H9 (cell line): ENCODE measurements at regions not wholly inside any gene's neighbourhood (a gene's known extent, or its start where the extent isn't known, plus 50 kb on each side); places are given as distances from the start of the nearest gene placed in this dataset.

Source experiments
- DNase-seq: peaks from one replicate; pipeline ENCODE4 v3.0.0-alpha.2; 2017
- H2AFZ ChIP-seq: one replicate; pipeline ENCODE4 v1.6.1; 2013; ENCODE audit warnings: mild to moderate bottlenecking, low read length, control low read depth, moderate library complexity
- H2AK5ac ChIP-seq: 2 replicates; pipeline ENCODE4 v1.6.1; 2013; ENCODE audit warnings: low read length, control low read depth, mixed read lengths; ENCODE audit not compliant: insufficient read length
- H2BK120ac ChIP-seq: one replicate; pipeline ENCODE4 v1.6.1; 2013; ENCODE audit warnings: low read depth, mild to moderate bottlenecking, low read length, control low read depth, inconsistent platforms; ENCODE audit not compliant: poor library complexity, severe bottlenecking
- H2BK12ac ChIP-seq: 2 replicates; pipeline ENCODE4 v1.6.1; 2013; ENCODE audit warnings: low read length, control low read depth, mixed read lengths, low read depth; ENCODE audit not compliant: insufficient read length
- H2BK15ac ChIP-seq: 2 replicates; pipeline ENCODE4 v1.6.1; 2013; ENCODE audit warnings: low read depth, low read length, control low read depth
- H2BK20ac ChIP-seq: one replicate; pipeline ENCODE4 v1.6.1; 2013; ENCODE audit warnings: low read depth, mild to moderate bottlenecking, low read length, control low read depth, inconsistent platforms; ENCODE audit not compliant: poor library complexity, severe bottlenecking
- H2BK5ac ChIP-seq: 2 replicates; pipeline ENCODE4 v1.6.1; 2013; ENCODE audit warnings: low read length, control low read depth, mixed read lengths; ENCODE audit not compliant: insufficient read length
- H3K14ac ChIP-seq: 2 replicates; pipeline ENCODE4 v1.6.1; 2013; ENCODE audit warnings: low read length, control low read depth; ENCODE audit not compliant: insufficient read depth
- H3K18ac ChIP-seq: 2 replicates; pipeline ENCODE4 v1.6.1; 2013; ENCODE audit warnings: low read depth, mild to moderate bottlenecking, mixed read lengths, low read length, control low read depth; ENCODE audit not compliant: insufficient read length
- H3K23ac ChIP-seq: 2 replicates; pipeline ENCODE4 v1.6.1; 2013; ENCODE audit warnings: low read length, control low read depth, mixed read lengths, low read depth; ENCODE audit not compliant: insufficient read length
- H3K23me2 ChIP-seq: 2 replicates; pipeline ENCODE4 v1.6.1; 2013; ENCODE audit warnings: low read depth, mild to moderate bottlenecking, mixed read lengths, low read length, control low read depth; ENCODE audit not compliant: insufficient read length, poor library complexity, severe bottlenecking
- H3K27ac ChIP-seq: 2 replicates; pipeline ENCODE4 v1.5.1; 2013; ENCODE audit warnings: low read length, control low read depth, mixed read lengths, low read depth; ENCODE audit not compliant: insufficient read length
- H3K27me3 ChIP-seq: 2 replicates; pipeline ENCODE4 v1.6.1; 2013; ENCODE audit warnings: low read length, control low read depth, inconsistent platforms; ENCODE audit not compliant: insufficient read depth
- H3K4ac ChIP-seq: 2 replicates; pipeline ENCODE4 v1.6.1; 2013; ENCODE audit warnings: low read depth, mild to moderate bottlenecking, control low read depth, inconsistent platforms, low read length, moderate library complexity
- H3K4me1 ChIP-seq: 2 replicates; pipeline ENCODE4 v1.6.1; 2013; ENCODE audit warnings: low read length, control low read depth, inconsistent platforms; ENCODE audit not compliant: insufficient read depth
- H3K4me2 ChIP-seq: 2 replicates; pipeline ENCODE4 v1.6.1; 2013; ENCODE audit warnings: low read length, control low read depth, mixed read lengths; ENCODE audit not compliant: insufficient read length, insufficient read depth
- H3K56ac ChIP-seq: 2 replicates; pipeline ENCODE4 v1.6.1; 2013; ENCODE audit warnings: low read depth, mild to moderate bottlenecking, mixed read lengths, low read length, control low read depth; ENCODE audit not compliant: insufficient read length
- H3K79me1 ChIP-seq: 2 replicates; pipeline ENCODE4 v1.6.1; 2013; ENCODE audit warnings: low read depth, mild to moderate bottlenecking, moderate library complexity, low read length, control low read depth, inconsistent platforms; ENCODE audit not compliant: insufficient read depth, poor library complexity, severe bottlenecking
- H3K79me2 ChIP-seq: 2 replicates; pipeline ENCODE4 v1.6.1; 2013; ENCODE audit warnings: low read length, control low read depth, inconsistent platforms; ENCODE audit not compliant: insufficient read depth
- H3K9ac ChIP-seq: 2 replicates; pipeline ENCODE4 v1.6.1; 2013; ENCODE audit warnings: low read length, control low read depth, mixed read lengths; ENCODE audit not compliant: insufficient read length; ENCODE audit errors: extremely low read depth
- H3K9me3 ChIP-seq: one replicate; pipeline ENCODE4 v1.6.1; 2013; ENCODE audit warnings: low read depth, low read length, inconsistent platforms; ENCODE audit not compliant: control insufficient read depth
- H3T11ph ChIP-seq: one replicate; pipeline ENCODE4 v1.6.1; 2013; ENCODE audit warnings: mild to moderate bottlenecking, low read length, control low read depth, inconsistent platforms
- H4K20me1 ChIP-seq: one replicate; pipeline ENCODE4 v1.6.1; 2013; ENCODE audit not compliant: control insufficient read depth, insufficient read length, insufficient read depth
- H4K5ac ChIP-seq: 2 replicates; pipeline ENCODE4 v1.6.1; 2013; ENCODE audit warnings: low read depth, mild to moderate bottlenecking, mixed read lengths, low read length, control low read depth; ENCODE audit not compliant: insufficient read length
- H4K8ac ChIP-seq: replicated peaks from 2 replicates; pipeline ENCODE4 v1.6.1; 2013; ENCODE audit warnings: low read length, control low read depth, mixed read lengths, low read depth; ENCODE audit not compliant: insufficient read length
- H4K91ac ChIP-seq: 2 replicates; pipeline ENCODE4 v1.6.1; 2013; ENCODE audit warnings: low read depth, mild to moderate bottlenecking, moderate library complexity, mixed read lengths, low read length, control low read depth; ENCODE audit not compliant: insufficient read length
- H3K27ac Mint-ChIP-seq, 3 experiments: 2 replicates in 2 of 3; 3 replicates in 1 of 3; pipeline ENCODE4 v1.8.0; 2020 to 2021; ENCODE audit warnings: mixed read lengths in 3 of 3, mild to moderate bottlenecking in 1 of 3, moderate library complexity in 1 of 3
- H3K27me3 Mint-ChIP-seq: 2 replicates; pipeline ENCODE4 v1.8.0; 2021; ENCODE audit warnings: low read depth, mild to moderate bottlenecking, moderate library complexity, mixed read lengths
- H3K36me3 Mint-ChIP-seq, 3 experiments: 2 replicates in 2 of 3; 3 replicates in 1 of 3; pipeline ENCODE4 v1.8.0; 2020 to 2021; ENCODE audit warnings: low read depth in 3 of 3, mixed read lengths in 3 of 3; ENCODE audit not compliant: insufficient read depth in 1 of 3
- H3K4me1 Mint-ChIP-seq, 2 experiments: 2 replicates each; pipeline ENCODE4 v1.8.0; 2020; ENCODE audit warnings: mixed read lengths in 2 of 2
- H3K4me3 Mint-ChIP-seq, 2 experiments: 2 replicates in 1 of 2; 3 replicates in 1 of 2; pipeline ENCODE4 v1.8.0; 2020 to 2021; ENCODE audit warnings: mild to moderate bottlenecking in 2 of 2, mixed read lengths in 2 of 2, moderate library complexity in 1 of 2
- H3K9me3 Mint-ChIP-seq, 2 experiments: 2 replicates in 1 of 2; 3 replicates in 1 of 2; pipeline ENCODE4 v1.8.0; 2020; ENCODE audit warnings: mild to moderate bottlenecking in 2 of 2, mixed read lengths in 2 of 2, moderate library complexity in 1 of 2
- CTCF ChIP-seq: fragments of 200-600 bp; sonication (generic); conservative IDR thresholded peaks from 3 replicates; pipeline ENCODE4 v1.8.0; 2021; ENCODE audit warnings: antibody characterized with exemption, mild to moderate bottlenecking
- WGBS: extraction: QIAGEN DNeasy Blood & Tissue Kit; methylation state at CpG from one replicate; pipeline ENCODE4 v1.1.7; 2013; ENCODE audit warnings: missing lambda C conversion rate, low lambda C conversion rate, mixed read lengths; ENCODE audit not compliant: insufficient read length; ENCODE audit errors: extremely low coverage; 5-methylcytosine and 5-hydroxymethylcytosine counted together

GRCh38 chr7:89914711-89915110 lies 239.6 kb upstream of the STEAP1 start:
- Histone ChIP-seq H2BK5ac (no peak overlapping the region), H3K27ac (no peak overlapping the region), H3K14ac (no peak overlapping the region), H3K23me2 (no peaks in the 10 kb centered on the region), H3K4me2 (no peak overlapping the region), H2BK120ac (no peak overlapping the region), H3K79me2 (no peaks in the 10 kb centered on the region), H3K56ac (no peak overlapping the region), H3K9me3 (no peaks in the 10 kb centered on the region), H4K91ac (no peak overlapping the region), H3K18ac (no peak overlapping the region), H4K8ac (no peak overlapping the region), H2AFZ (no peak overlapping the region), H2BK15ac (no peak overlapping the region), H3T11ph (no peak overlapping the region), H3K27me3 (no peaks in the 10 kb centered on the region), H4K20me1 (no peaks in the 10 kb centered on the region), H2BK12ac (no peak overlapping the region), H3K4ac (no peak overlapping the region), H3K9ac (no peak overlapping the region), H3K79me1 (no peaks in the 10 kb centered on the region), H2AK5ac (no peak overlapping the region), H3K4me1 (no peaks in the 10 kb centered on the region), H2BK20ac (no peak overlapping the region), H4K5ac (no peak overlapping the region), H3K23ac (no peak overlapping the region)
- TF ChIP-seq CTCF, result no peak
- Mint-ChIP-seq H3K27ac (no peak overlapping the region), H3K4me3 (no peak overlapping the region), H3K4me1 (no peaks in the 10 kb centered on the region), H3K27me3 (no peaks in the 10 kb centered on the region), H3K36me3 (no peaks in the 10 kb centered on the region), H3K9me3 (no peaks in the 10 kb centered on the region)
- WGBS, result no CpG with 5 or more reads among the region's 2 CpGs
- DNase-seq, result no peak
